ENCODE measurements at regions not wholly inside any gene's neighbourhood (a gene's known extent, or its start where the extent isn't known, plus 50 kb on each side); places are given as distances from the start of the nearest gene placed in this dataset.

- H3K27ac ChIP-seq (ENCODE audit: low read length): no peak overlapping the region
- no peaks in the 10 kb centered on the region for H3K36me3 ChIP-seq (ENCODE audit: control insufficient read depth, insufficient read depth, low read length)
- no peak for TF ChIP-seq SIN3A (IDR thresholded peaks at IDR 0.05; ENCODE audit: borderline replicate concordance, insufficient read depth, low read depth, low read length)
- TF ChIP-seq TCF7L2 (IDR thresholded peaks at IDR 0.05; ENCODE audit: low read depth, low read length): no peak
- no peak for TF ChIP-seq CTCF (IDR thresholded peaks at IDR 0.05)
- no peak for TF ChIP-seq POLR2AphosphoS5 (IDR thresholded peaks at IDR 0.05; ENCODE audit: low read depth, low read length)
- no peak for TF ChIP-seq REST (IDR thresholded peaks at IDR 0.05; ENCODE audit: insufficient read depth in 1 of 2, low read depth in 2 of 2, low read length in 1 of 2)
- H3K4me1 ChIP-seq (ENCODE audit: control insufficient read depth, insufficient read depth, low read length): no peaks in the 10 kb centered on the region
- ChIA-PET POLR2A (no interaction called here), CTCF (no interaction called here)
- H3K27me3 ChIP-seq (ENCODE audit: control insufficient read depth, insufficient read depth, low read length): no peaks in the 10 kb centered on the region
- H3K4me3 ChIP-seq (ENCODE audit: low read depth in 2 of 2, low read length in 2 of 2): no peak overlapping the region
- no TSS peak for BruUV-seq (replicated peaks)
- ATAC-seq (no peak), DNase-seq (ENCODE audit: low read depth, low spot score) (no peak)
- intact Hi-C loops (cut with micrococcal nuclease; ENCODE audit: unreplicated experiment): no loop called here
- H3K9me3 ChIP-seq (ENCODE audit: control insufficient read depth, insufficient read depth, low read depth, low read length): no peaks in the 10 kb centered on the region
- in situ Hi-C loops (cut with HindIII; ENCODE audit: low pct_unique_long_range_greater_than_20kb, low sequenced_read_pairs): no loop called here
Measured at GRCh38 chr12:73465106-73465505, 1072.5 kb upstream of the ATXN7L3B start.

- ATAC-seq: no peak
- Histone ChIP-seq H3K27ac (ENCODE audit: low read length) (no peak overlapping the region), H3K4me1 (ENCODE audit: control insufficient read depth, insufficient read depth, low read length) (no peaks in the 10 kb centered on the region), H3K27me3 (ENCODE audit: control insufficient read depth, insufficient read depth, low read length) (no peaks in the 10 kb centered on the region), H3K36me3 (ENCODE audit: control insufficient read depth, insufficient read depth, low read length) (no peaks in the 10 kb centered on the region), H3K4me3 (ENCODE audit: low read depth in 2 of 2, low read length in 2 of 2) (no peak overlapping the region), H3K9me3 (ENCODE audit: control insufficient read depth, insufficient read depth, low read depth, low read length) (no peaks in the 10 kb centered on the region)
- in situ Hi-C loops (cut with HindIII; ENCODE audit: low pct_unique_long_range_greater_than_20kb, low sequenced_read_pairs) (no loop called here), intact Hi-C loops (cut with micrococcal nuclease; ENCODE audit: unreplicated experiment) (no loop called here)
- CTCF ChIA-PET: no interaction called here
- DNase-seq (ENCODE audit: low read depth, low spot score): no peak
- no peak for TF ChIP-seq SIN3A (IDR thresholded peaks at IDR 0.05; ENCODE audit: borderline replicate concordance, insufficient read depth, low read depth, low read length)
- POLR2A ChIA-PET: no interaction called here
- BruUV-seq (replicated peaks): no TSS peak
Measured at GRCh38 chr12:73486256-73486655, 1051.4 kb upstream of the ATXN7L3B start.

- ATAC-seq: no peak
- no peak for DNase-seq (ENCODE audit: low read depth, low spot score)
- intact Hi-C loops (cut with micrococcal nuclease; ENCODE audit: unreplicated experiment): no loop called here
- Histone ChIP-seq H3K27ac (ENCODE audit: low read length) (no peak overlapping the region), H3K36me3 (ENCODE audit: control insufficient read depth, insufficient read depth, low read length) (no peaks in the 10 kb centered on the region), H3K27me3 (ENCODE audit: control insufficient read depth, insufficient read depth, low read length) (no peaks in the 10 kb centered on the region), H3K4me1 (ENCODE audit: control insufficient read depth, insufficient read depth, low read length) (no peaks in the 10 kb centered on the region), H3K9me3 (ENCODE audit: control insufficient read depth, insufficient read depth, low read depth, low read length) (no peaks in the 10 kb centered on the region), H3K4me3 (ENCODE audit: low read depth in 2 of 2, low read length in 2 of 2) (no peak overlapping the region)
- TF ChIP-seq REST (IDR thresholded peaks at IDR 0.05; ENCODE audit: insufficient read depth in 1 of 2, low read depth in 2 of 2, low read length in 1 of 2): no peak
- no peak for TF ChIP-seq SIN3A (IDR thresholded peaks at IDR 0.05; ENCODE audit: borderline replicate concordance, insufficient read depth, low read depth, low read length)
- TF ChIP-seq POLR2AphosphoS5 (IDR thresholded peaks at IDR 0.05; ENCODE audit: low read depth, low read length): no peak
- TF ChIP-seq TCF7L2 (IDR thresholded peaks at IDR 0.05; ENCODE audit: low read depth, low read length): no peak
- TF ChIP-seq CTCF (IDR thresholded peaks at IDR 0.05): no peak
- CTCF ChIA-PET: no interaction called here
- no TSS peak for BruUV-seq (replicated peaks)
- in situ Hi-C loops (cut with HindIII; ENCODE audit: low pct_unique_long_range_greater_than_20kb, low sequenced_read_pairs): no loop called here
- POLR2A ChIA-PET: no interaction called here
Measured at GRCh38 chr12:73506611-73507010, 1031.0 kb upstream of the ATXN7L3B start.

All from Panc1 (cell line).